Head of caudate nucleus (tissue), 42 donors: ENCODE measurements at regions not wholly inside any gene's neighbourhood (a gene's known extent, or its start where the extent isn't known, plus 50 kb on each side); places are given as distances from the start of the nearest gene placed in this dataset.

ENCODE experiments used
- DNase-seq, 42 donors: peaks; one replicate each; pipeline versions ENCODE4 v3.0.0 to v3.0.0-alpha.2; 2020 to 2021; ENCODE audit warnings: mixed read lengths in 7 of 42
- intact Hi-C: fragments of 100-400 bp; cut with DNase I; formaldehyde crosslinking; loops from one replicate; pipeline ENCODE4 v1.15.0; 2022

DNA sequence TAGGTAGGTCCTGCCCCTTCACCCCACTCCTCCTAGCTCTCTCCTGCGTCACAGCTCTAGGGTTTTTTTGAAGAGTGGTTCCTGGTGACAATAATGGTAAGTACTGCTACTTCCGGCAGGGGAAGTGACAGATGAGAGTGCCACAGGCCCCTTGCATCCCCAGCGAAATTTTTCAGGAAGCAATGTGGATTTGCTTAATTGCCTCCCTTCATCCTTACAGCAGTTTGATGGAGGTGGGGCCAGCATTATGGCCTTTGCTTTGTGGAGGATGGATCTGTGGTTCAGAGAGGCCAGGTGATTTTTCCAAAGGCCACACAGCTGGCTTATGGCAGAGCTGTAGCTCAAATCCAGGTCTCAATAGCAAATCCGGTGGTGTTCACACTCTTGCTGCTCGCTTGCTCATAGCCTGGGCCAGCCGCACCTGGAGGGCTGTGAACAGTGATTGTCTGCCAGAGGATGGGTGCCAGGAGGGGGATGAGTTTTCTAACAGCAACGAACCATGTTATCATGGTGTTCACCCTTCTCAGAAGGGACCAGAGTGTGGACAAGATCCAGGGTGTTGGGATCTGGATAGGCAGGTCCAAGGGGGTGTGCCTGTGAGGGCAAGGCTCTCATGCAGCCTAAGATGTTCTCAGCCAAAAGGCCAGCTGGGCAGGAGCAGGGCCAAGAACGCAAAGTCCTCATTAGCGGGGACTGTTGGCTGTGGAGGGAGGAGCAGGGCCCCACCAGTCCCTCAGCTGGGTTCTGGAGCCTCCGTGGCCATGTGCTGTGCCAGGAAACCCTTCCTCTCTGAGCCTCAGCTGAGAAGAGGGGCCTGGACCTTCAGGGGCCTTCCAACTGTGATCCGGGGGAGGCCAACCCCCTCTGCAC is 89.0 kb downstream of the EMX2 start:
- intact Hi-C loops, result no loop called here
- DNase-seq, result peak; percentile 16 to 83 (median 58)

DNA sequence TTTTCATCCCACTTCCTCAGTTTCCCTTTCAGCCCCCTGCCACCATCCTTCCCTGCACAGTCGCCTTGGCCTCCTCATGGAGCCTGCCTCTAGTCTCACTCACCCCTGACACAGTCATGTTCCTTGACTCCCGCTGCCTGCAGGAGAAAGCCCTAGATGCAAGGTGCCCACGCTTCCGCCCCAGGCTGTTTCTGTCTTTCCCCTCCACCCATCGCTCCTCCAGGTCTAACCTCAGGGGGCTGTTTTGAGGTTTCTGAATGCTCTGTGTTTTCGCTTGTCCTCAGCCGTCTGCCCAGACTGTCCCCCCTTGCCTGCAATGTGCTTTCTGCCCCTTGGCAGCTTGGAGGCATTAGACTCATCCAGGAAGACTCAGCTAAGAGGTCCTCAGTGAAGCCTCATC is 89.9 kb downstream of the EMX2 start:
- intact Hi-C loops, result no loop called here
- DNase-seq, result peak in 1 of 42 donors; percentile 41

DNA sequence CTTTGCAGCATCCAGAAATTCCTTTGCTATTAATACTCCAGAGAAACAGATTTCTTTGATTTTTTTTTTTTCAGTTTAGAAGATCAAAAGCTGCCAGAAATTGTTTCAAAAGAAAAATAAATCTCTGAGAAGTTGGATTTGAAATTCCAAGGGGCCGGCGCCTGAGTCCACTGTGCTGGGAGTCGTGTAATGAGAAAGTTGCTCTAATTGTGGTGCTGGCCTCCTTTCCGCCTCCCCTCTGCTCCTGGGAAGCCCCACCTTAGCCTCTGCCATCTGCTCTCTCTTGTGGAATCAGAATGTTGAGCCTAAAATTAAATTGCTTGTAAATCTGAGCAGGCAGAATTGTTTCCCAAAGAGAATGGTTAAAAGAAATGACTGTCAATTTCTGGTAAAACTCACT is 93.3 kb downstream of the EMX2 start:
- peak in 1 of 42 donors; percentile 45 for DNase-seq
- intact Hi-C loops, result no loop called here

DNA sequence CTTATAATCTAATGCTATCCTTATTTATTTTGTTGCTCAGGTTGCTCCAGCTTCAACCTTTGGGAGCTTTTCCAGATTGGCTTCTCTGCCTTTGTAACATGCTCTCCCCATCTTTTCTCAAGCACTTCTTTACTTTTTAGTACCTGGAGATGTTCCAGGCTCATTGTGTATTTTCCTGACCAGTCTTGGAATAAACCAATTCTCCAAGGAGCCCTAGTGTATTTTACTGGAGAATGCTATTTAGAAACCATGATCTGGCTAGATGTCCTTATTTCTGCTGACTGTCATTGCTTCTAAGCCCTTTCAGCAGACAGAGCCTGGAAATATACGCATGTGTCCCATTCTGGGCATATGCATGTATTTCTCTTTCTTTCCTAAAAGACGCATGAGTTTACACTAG is 95.7 kb downstream of the EMX2 start:
- no peak for DNase-seq
- intact Hi-C loops, result no loop called here

DNA sequence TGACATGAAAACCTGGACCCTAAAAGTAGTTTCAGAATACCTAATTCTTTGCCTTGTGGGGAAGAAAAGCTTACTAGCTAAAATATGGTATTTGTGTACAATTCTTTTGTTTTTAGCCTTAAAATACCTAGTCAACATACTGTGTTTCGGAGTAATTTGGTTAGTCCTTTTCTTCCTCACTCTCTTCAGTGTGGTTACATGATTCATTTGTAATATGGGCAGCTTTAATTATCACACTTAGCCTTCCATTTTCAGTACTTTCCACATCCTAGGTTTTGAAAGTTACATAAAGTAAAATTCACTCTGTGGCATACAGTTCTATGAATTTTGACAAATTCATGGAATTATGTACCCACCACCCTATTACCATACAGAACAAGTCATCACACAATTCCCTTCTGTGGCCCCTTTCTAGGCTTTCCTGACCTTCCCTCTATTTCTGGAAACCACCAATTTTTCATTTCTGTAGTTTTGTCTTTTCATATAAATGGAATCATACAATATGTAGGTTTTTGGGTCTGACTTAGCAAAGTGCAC is 96.2 kb downstream of the EMX2 start:
- intact Hi-C loops, result no loop called here
- no peak for DNase-seq

DNA sequence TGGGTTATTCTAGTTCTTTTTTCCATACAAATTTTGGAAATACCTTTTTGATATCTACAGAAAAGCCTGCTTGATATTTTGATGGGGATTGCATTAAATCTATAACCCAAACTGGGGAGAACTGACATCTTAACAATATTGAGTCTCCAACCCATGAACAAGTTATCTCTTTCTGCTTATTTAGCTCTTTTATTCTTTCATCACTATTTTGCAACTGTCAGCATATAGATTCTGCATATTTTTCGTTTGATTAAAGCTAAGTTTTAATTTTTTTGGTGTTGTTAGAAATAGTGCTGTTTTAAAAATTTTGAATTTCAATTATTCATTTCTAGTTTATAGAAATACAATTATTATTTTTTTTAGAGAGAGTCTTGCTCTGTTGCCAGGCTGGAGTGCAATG is 97.9 kb downstream of the EMX2 start:
- no peak for DNase-seq
- intact Hi-C loops, result no loop called here

DNA sequence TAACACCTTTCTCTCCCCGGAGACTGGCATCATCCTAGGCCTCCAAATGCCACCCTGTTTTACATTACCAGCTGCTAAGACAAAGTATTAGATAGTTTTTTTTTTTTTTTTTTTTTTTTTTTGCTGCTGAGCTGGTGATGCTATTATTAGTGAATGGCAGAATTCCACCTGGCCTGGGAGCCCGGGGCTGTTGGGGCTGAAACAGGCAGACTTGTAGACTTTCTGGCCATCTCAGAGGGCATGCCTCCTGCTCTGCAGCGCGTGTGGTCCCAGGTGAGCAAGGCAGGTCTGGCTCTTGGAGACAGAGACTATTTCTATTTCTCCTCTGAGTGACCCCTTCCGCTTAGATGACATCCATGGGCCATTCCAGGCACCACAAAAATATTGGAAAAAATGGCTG is 104.2 kb downstream of the EMX2 start:
- peak in 1 of 42 donors; percentile 42 for DNase-seq
- intact Hi-C loops, result no loop called here

DNA sequence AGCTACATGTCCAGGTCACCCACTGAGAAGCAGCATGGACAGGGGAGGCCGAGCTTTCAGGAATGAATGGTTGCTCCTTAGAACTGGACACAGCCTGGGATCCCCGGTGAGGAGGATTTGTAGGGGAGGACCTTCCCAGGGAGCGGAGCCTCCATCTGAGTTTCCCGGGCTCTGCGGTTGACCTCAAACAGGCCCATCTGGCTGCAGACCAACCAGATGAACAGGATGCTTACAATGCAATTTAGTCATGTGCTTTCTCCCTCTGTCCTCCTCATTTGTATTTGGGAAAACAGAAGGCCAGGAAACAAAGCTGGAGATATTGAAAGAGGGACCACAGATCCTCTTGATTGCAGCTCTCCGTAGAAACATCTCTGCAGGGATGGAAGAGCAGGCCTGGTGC is 104.8 kb downstream of the EMX2 start:
- intact Hi-C loops, result no loop called here

DNA sequence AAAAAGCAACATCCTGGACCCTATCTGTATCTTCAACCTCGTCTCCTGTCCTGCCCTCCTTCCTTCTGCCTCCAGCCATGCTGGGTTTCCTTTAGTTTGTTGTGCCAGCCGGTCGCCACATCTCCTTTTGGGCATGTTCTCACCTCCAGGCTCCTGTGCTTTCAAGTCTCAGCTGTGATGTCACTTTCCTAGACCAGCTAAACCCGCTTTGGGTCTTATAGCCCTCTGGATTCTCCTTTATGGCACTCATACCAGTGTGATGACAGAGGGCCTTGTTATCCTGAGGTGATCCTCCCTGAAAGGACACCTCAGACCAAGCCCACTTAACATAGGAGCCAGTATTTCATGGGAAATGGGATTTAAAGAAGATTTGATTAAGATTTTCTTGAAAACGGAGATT is 108.6 kb downstream of the EMX2 start:
- no peak for DNase-seq
- intact Hi-C loops, result no loop called here

More for the DNA sequence above, 104.8 kb downstream of the EMX2 start:
- peak in 1 of 42 donors; percentile 7 for DNase-seq

DNA sequence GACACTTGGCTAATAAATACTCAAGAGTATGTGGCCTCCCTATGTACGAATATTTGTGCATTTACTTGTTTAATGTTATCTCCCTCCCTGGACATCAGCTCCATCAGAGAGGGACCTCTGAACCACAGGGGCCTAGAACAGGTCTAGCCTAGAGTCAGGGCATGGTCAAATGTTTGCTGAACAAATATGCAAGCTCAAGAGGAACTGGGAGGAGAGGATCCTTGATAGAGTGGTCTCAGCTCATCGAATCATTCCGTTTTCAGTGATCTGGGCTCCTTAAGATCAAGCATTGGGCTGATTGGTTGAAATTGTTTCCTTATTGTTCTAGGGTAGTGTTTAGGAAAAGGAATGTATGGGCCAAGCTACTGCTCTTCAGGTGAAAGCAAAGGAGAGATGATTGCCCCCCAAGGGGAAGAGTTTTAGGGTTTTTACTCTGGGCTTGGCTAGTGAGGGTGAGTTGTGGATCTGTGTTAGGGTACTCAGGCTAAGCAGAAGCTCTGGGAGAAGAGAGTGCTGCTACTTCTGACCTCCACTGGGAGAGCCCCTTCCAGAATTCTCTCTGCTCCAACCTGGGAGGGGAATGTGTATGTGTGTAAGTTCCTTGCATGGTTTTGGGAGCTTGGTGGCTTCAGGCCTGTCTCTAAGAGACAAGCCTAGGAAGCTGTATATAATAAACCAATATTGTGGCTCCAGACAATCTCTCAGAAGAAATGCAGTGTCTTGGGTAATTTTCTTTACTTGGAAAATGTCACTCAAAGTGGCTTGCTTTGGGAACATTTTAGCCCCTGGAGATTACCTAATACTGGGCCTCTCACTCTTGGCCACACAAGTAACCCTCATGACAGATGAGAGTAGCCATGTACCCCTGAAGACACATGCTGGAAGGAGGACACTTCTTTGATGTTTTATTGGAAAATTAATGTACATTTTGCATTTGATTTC is 110.0 kb downstream of the EMX2 start:
- intact Hi-C loops, result no loop called here
- peak in 1 of 42 donors; percentile 12 for DNase-seq

DNA sequence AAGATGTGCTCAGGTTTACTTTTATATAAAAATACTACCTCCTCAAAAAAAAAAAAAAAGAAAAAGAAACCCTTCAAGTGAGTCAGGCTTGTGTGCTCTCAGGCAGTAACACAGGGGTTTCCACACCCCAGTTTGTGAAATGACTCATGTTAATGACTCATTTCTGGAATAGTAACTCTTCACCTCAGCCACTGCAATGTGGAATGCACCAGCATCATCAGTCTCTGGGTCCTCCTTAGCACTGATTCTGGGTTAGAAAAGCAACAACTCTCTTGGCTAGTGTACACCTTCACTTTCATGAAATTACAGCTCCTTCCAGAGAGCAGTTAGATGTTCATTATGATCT is 110.6 kb downstream of the EMX2 start:
- intact Hi-C loops, result no loop called here
- DNase-seq, result peak in 17 of 42 donors; percentile 9 to 77 (median 36)

DNA sequence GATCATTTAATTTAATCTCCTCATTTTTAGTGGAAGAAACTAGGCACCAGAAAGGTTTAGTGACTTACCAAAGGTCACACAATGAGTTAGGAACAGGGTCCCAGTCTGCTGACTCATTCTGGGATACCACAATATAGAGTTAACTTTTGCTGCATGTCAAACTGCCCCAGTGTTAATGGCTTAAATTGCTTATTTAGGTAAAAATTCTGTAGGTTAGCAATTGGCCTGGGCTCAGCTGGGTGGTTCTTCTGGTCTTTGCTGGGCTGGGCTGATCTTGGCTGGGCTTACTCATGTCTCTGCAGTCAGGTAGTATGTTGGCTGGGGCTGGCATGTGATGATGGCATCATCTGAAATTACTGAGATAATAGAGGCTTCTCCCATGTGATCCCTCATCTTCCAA is 111.6 kb downstream of the EMX2 start:
- intact Hi-C loops, result no loop called here
- peak in 1 of 42 donors; percentile 34 for DNase-seq

DNA sequence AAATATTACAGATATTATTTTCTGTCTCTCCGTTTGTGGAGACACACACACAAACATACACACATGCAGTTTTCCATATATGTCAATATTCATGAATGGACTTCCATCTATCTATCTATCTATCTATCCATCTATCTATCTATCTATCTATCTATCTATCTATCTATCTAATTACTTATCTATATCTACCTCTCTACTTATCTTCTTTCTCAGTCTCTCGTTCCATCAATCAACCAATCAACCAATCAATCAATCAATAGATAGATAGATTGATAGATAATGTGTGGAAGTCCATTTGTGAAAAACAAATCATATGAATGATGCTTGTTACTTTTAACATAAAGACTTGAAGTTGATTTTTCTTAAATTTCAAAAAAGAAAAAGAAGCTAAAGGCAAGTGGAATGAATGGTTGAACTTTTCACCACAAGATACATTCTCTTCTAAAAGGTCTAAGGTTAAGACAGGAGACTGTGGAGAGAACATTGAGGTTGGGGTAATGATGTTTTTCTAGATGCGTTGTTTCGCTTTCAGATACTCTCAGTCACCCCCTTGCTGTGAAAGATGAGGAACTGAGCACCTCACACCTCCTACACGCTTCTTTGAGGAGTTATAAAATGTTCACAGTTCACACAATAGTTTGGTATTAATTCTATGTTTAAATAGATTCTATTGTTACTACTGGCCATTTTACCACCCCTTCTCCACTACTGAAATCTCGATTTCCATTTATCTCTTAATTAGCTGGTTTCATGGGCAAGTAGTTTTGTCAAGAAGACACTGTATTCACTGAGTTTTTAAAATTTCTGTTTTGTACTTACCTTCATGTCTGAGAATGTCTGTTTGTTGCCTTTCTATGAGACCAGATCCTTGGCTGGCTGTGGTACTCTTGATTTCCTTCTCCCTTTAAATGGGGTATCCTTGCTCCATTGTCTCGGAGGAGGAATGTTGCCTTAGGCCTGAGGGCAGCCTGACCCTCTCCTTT is 114.1 kb downstream of the EMX2 start:
- intact Hi-C loops, result no loop called here

DNA sequence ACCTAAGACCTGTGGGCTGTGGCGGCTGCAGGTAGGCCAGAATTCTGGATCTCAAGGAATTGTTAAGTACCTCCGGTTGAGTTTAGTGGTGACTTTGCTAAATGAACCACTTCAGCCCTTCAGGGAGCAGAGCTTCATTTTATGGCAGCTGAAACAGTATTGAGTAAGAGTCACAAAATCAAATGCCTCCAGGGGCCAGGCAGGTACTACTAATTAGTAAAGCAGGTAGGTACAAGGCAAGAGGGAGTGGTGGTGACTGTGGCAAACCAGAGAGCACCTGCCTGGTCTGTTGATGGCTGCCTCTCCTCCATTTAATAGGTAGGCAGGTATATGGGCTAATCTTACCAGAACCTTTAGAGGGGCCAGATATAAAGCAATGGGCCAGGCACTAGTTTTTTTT is 118.8 kb downstream of the EMX2 start:
- intact Hi-C loops, result no loop called here

More for the DNA sequence above, 114.1 kb downstream of the EMX2 start:
- peak in 1 of 42 donors; percentile 5 for DNase-seq

DNA sequence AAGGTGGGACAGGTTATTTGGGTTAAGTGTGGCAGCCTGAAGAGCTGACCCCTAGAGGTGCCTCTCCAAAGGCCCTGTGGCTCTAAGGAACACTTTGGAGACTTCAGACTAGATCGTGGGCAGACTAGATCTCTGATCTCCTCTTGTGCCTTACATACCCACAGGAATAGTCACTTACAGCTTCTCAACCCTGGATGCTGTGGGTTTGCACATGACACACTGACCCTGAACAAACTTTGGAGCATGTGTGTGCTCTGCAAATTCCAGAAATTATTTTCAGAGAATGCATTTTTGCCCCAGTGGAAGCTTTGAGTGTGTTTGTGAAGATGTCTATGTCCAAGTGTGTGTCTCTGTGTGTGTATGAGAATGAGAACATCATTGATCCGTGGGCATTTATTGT is 119.6 kb downstream of the EMX2 start:
- DNase-seq, result peak in 1 of 42 donors; percentile 9
- intact Hi-C loops, result no loop called here

More for the DNA sequence above, 118.8 kb downstream of the EMX2 start:
- peak in 2 of 42 donors; percentile 24 to 25 for DNase-seq

DNA sequence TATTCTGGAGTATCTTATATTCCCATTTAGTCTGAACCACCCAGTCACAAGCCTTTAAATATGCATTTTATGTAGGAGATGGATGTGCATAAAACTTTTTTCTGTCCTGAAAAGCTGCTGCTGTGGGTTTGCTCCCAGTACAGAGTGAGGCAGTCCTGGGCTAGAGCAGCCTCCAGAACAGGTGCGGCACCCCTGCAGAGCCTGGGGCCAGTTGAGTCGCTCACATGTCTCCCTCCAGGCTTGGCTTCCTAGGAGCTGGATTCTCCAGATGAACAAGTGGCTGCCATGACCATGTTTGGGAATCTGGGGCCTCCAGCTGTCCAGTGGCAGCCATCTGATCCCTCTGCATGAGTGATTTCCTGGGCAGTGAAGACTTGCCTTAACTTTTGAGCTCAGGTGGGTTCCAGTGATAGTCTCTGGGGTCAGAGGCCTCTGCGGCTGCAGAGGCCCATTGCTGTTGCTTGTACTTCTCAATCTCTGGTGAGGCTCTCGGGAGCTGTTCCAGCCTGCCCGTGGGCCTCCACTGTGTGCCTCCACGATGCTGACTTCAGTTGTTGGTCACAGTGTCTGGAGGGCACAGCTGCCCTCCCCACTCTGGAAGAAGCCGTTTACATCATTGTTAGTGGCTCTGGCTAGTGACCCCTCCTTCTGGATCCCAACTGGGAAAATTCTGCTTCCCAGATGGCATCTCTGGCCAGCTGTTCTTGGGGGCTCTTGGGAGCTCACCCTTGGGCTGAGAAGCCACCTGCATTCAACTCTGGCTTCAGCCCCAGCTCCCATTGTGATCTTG is 120.4 kb downstream of the EMX2 start:
- intact Hi-C loops, result no loop called here
- peak in 2 of 42 donors; percentile 27 to 32 for DNase-seq

DNA sequence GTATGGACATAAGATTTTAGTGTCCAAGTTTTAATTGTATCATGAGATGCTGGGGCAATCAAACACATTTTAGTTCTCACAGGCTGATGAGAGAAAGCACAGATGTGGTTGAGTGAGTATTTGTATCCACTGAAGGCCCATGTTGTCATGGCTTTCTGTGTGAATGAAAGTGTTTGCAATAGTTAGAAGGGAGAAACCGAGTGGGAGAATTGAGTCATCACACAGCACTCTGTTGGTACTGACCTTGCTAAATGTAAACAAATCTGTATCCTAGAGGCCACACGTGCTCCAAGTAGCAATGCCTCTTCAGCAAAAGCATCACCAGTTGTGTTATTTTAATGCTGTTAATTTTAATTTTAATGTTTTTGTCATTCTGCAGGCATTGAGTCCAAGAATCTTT is 121.2 kb downstream of the EMX2 start:
- intact Hi-C loops, result no loop called here
- peak in 1 of 42 donors; percentile 25 for DNase-seq

DNA sequence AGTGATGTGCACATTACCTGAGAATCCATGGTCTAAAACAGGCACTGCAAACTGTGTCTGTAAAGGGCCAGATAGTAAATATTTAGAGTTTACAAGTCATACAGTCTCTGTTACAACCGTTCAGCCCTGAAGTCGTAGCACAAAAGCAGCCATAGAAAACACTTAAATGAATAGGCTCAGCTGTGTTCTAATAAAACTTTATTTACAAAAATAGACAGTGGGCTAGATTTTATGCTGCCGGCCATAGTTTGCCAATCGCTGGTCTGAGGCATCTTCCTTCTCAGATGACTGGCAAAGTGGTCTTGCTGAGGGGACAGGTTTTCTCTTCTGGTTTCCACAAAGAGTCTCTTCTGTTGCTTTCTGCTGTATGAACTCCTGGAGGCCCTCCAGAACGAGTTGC is 121.7 kb downstream of the EMX2 start:
- intact Hi-C loops, result no loop called here
- DNase-seq, result peak in 1 of 42 donors; percentile 0
